ENCODE measurements at regions not wholly inside any gene's neighbourhood (a gene's known extent, or its start where the extent isn't known, plus 50 kb on each side); places are given as distances from the start of the nearest gene placed in this dataset.

DNA sequence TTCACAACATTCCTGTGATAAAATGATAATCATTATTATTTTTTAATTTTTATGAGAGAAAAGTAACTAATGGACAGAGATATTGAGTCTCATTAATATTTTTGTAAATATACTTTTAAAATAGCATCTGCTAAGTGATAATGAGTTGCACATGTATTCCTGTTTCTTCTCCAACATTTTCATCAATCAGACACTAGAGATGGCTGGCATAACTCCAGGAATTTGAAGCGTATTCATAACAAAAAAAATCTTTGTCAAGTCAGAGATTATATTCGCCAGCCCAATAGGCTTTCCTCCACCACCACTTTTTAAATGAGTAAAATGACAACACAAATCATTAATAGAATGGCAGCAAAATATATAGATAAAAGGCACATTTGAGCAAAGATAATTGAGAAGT, 524.0 kb upstream of the KCND2 start:
- CTCF ChIA-PET = no interaction called here
- TF ChIP-seq EHMT2 (IDR thresholded peaks at IDR 0.05; ENCODE audit: low read depth) (no peak), RARB (CRISPR knock-in tag; IDR thresholded peaks at IDR 0.05) (no peak), KDM5A (IDR thresholded peaks at IDR 0.05) (no peak), HOXA7 (CRISPR knock-in tag; IDR thresholded peaks at IDR 0.05) (no peak), HOXB5 (CRISPR knock-in tag; IDR thresholded peaks at IDR 0.05) (no peak), BHLHE40 (IDR thresholded peaks at IDR 0.05; ENCODE audit: low read depth, low read length) (no peak), RCOR1 (IDR thresholded peaks at IDR 0.05; ENCODE audit: low read depth, low read length) (no peak), CBX8 (IDR thresholded peaks at IDR 0.05) (no peak), CBX2 (IDR thresholded peaks at IDR 0.05; ENCODE audit: borderline replicate concordance, low read depth) (no peak), PHF8 (IDR thresholded peaks at IDR 0.05; ENCODE audit: borderline replicate concordance, low read depth) (no peak), MYC (IDR thresholded peaks at IDR 0.05; ENCODE audit: borderline replicate concordance, low read length) (no peak), CHD4 (IDR thresholded peaks at IDR 0.05; ENCODE audit: borderline replicate concordance) (no peak)
- TF ChIP-seq, protein P1, sequence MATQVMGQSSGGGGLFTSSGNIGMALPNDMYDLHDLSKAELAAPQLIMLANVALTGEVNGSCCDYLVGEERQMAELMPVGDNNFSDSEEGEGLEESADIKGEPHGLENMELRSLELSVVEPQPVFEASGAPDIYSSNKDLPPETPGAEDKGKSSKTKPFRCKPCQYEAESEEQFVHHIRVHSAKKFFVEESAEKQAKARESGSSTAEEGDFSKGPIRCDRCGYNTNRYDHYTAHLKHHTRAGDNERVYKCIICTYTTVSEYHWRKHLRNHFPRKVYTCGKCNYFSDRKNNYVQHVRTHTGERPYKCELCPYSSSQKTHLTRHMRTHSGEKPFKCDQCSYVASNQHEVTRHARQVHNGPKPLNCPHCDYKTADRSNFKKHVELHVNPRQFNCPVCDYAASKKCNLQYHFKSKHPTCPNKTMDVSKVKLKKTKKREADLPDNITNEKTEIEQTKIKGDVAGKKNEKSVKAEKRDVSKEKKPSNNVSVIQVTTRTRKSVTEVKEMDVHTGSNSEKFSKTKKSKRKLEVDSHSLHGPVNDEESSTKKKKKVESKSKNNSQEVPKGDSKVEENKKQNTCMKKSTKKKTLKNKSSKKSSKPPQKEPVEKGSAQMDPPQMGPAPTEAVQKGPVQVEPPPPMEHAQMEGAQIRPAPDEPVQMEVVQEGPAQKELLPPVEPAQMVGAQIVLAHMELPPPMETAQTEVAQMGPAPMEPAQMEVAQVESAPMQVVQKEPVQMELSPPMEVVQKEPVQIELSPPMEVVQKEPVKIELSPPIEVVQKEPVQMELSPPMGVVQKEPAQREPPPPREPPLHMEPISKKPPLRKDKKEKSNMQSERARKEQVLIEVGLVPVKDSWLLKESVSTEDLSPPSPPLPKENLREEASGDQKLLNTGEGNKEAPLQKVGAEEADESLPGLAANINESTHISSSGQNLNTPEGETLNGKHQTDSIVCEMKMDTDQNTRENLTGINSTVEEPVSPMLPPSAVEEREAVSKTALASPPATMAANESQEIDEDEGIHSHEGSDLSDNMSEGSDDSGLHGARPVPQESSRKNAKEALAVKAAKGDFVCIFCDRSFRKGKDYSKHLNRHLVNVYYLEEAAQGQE (IDR thresholded peaks at IDR 0.05) = no peak
- no peaks in the 10 kb centered on the region for H3K9me3 ChIP-seq

DNA sequence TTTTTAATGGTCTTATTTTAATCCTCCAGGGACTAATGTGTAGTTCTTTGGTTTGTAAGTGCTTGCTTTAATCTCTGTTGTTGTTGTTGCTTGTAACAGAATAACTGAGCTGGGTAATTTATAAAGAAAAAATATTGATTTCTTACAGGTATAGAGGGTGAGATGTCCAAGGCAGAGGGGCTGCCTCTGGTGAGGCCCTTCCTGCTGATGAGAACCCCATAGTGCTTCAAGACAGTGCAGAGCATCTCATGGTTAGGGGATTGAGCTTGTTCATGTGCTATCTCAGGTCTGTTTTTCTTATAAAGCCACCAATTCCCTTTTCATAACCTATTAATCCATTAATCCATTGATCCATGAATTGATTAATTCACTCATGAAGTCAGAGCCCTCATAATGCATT, 516.3 kb upstream of the KCND2 start:
- ChIA-PET CTCF (no interaction called here), POLR2A (no interaction called here)
- TF ChIP-seq NPAS2 (CRISPR knock-in tag; IDR thresholded peaks at IDR 0.05; ENCODE audit: borderline replicate concordance) (no peak), SMC3 (IDR thresholded peaks at IDR 0.05) (no peak), ELK1 (IDR thresholded peaks at IDR 0.05; ENCODE audit: low read depth, low read length) (no peak)
- TF ChIP-seq, protein P1 (IDR thresholded peaks at IDR 0.05) = no peak
- no peak for FAIRE-seq
- ATAC-seq = no peak
- no peaks in the 10 kb centered on the region for H3K9me3 ChIP-seq
- no peak overlapping the region for H3K27ac ChIP-seq
- no peak for DNase-seq (ENCODE audit: low read depth in 1 of 2, low spot score in 1 of 2)
- H3K4me2 ChIP-seq = no peak overlapping the region
- H3K4me3 ChIP-seq = no peak overlapping the region
- no peaks in the 10 kb centered on the region for H3K4me1 ChIP-seq

More for the DNA sequence above, 524.0 kb upstream of the KCND2 start:
- 2% methylated on average over 2 of the region's 2 CpGs for WGBS (ENCODE audit: missing lambda C conversion rate)
- DNase-seq (ENCODE audit: low read depth in 1 of 2, low spot score in 1 of 2) (no peak), ATAC-seq (no peak), FAIRE-seq (no peak)
- Histone ChIP-seq H3K27ac (no peak overlapping the region), H3K4me2 (no peak overlapping the region), H3K4me1 (no peaks in the 10 kb centered on the region), H3K4me3 (no peak overlapping the region)
- POLR2A ChIA-PET = no interaction called here
